HG02678 (cell line): ENCODE measurements at regions not wholly inside any gene's neighbourhood (a gene's known extent, or its start where the extent isn't known, plus 50 kb on each side); places are given as distances from the start of the nearest gene placed in this dataset.
"Not testable (repeated sequence)": the region's sequence is repeated elsewhere in the genome, so short reads cannot be mapped to it uniquely, and the experiment has no call there.

Experiments used
- ATAC-seq: cut with Tn5 transposase; IDR thresholded peaks from one replicate; pipeline ENCODE4 v1.9.1; 2021; ENCODE audit warnings: mild to moderate bottlenecking, moderate library complexity; ENCODE audit not compliant: unreplicated experiment

DNA sequence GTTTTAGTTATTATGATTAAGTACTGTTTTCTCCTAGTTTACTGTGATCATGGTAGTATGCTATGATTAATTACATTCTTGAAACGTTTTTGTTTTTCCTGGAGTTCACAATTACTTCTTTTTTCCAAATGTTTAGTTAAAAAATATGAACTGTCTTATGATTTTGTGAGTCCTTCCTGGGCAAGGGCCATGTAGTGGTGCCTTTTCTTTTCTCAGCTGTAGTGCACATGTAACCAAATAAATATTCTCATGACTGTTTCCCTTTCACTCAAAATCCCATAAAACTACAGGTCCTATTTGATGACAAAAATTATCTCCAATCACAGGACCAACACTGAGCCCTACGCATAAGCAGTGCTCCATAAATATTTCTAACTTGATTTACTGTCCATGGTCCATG is 118.9 kb upstream of the EGR2 start:
- ATAC-seq: no peak

DNA sequence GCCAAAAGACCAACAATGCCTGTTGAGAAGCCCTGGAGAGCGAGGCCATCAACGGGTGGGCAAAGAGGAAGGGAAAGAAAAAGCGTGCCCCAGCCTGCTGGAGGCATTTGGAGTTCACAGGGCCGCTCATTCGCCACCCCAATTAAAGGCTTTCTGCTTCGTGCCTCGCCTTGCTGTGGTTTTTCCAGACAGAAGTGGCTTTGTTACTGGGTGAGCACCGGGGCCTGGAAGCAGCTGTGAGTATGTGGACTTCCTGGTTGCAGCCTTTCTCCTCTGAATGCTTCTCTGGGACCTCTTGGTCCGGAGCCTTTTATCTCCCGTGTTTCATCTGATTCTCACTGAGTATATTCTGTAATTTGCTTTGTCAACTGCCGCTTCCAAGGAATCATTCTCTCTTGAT is 118.1 kb upstream of the EGR2 start:
- no peak for ATAC-seq

GRCh38 chr10:62928763-62929162 is 112.6 kb upstream of the EGR2 start:
- not testable (repeated sequence) for ATAC-seq

DNA sequence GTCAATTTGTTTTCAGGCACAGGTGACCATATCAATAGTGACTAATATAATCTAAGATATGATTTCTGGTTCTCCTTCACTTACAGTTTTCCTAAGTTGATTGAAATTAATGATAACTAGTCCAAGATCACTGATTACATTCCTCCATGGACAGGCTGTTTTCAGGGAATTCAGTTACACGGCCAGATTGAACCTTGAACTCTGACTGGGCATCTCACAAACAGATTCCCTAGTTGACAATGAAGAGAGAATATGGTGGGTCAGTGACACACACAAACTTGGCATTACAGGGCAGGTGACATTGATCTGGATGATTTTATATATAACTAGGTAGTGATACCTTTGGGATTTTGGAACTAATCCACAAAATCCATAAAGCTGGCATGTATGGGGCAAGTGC is 110.2 kb upstream of the EGR2 start:
- no peak for ATAC-seq

DNA sequence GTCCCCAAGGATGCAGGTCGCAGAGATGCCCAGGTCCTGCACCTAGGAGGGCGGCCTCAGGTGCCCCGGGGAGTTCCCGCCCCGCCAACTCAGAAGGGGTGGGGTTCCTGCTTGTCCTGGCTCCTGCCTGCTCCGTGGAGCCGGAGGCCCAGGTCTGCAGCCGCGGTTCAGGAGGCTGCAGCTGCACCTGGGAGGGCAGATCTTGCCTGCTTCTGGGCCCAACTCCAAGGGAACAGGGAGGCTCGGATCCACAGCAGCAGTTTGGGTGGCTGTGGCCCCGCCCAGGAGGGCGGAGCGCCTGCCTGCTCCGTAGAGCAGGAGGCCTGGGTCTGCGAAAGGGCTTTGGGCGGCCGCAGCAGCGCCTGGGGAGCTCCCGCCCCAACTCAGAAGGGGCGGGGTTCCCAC is 108.2 kb upstream of the EGR2 start:
- no peak for ATAC-seq

DNA sequence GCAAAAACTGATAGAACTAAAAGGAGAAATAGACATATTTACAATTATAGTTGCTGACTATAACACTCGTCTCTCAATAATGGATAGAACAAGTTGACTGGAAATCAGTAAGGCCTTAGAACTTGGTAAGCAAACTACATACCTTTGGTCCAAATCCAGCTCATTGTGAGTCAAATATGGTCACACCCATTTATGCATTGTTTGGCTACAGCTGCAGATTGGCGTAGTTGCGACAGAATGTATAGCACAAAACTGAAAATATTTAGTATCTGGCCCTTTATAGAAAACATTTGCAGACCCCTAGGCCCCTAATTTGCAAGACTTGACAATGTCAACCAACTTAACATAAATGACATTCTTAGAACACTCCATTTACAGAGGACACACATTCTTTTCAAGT is 103.6 kb upstream of the EGR2 start:
- no peak for ATAC-seq

DNA sequence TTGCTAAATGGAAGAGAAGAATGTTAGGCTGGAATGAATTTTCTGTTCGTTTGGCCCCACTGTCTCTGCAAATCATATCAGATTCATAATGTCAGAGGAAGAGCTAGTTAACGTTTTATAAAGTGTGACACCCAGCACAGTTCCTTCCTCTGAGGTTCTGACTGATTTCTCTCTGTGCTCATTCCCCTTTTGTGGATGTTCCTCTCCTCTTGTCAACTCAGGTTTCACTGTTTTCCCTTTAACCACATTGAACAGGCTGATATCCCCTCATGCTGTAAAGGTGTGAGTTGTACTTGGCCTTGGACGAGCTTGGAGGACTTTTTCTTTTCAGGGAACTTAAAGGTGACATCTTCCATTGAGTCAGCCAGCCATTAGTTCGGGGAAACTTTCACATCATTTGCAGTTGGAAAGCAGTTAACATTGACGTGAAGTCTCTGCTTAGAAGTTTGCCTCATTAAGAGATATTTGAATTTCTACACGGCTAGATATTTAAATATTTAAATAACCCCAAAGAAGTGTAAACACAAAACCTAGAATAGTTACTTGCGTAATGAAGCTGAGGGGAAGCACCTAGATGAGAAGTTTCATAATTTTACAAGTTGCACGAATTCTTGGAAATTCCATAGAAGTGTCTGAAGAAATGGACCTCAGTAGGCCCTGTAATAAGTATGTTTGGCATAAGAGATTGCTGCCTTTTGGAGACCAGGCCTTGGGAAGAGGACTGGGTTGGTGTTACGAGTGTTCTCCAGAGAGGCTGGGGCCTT is 101.5 kb upstream of the EGR2 start:
- peak; percentile 70 for ATAC-seq

DNA sequence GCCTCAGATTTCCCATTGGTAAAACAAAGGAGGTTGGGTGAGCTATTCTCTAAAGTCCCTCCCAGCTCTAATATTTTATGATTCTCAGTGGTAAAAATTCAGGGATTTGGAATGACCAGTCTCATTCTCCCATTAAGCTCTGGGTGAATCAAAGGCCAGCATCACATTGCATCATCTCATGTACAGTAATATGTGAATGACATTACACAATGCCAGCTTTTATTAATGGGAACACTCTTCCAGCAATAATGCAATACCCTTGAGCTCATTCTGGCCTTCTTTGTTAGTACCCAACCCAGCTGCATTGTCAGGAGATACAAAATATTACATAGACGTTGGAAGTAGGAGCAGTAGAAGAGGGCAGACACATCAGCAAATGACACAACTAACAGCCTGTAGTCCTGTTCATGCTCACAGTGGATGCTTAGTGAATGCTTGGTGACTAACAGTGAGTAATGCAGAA is 100.0 kb upstream of the EGR2 start:
- ATAC-seq: no peak

DNA sequence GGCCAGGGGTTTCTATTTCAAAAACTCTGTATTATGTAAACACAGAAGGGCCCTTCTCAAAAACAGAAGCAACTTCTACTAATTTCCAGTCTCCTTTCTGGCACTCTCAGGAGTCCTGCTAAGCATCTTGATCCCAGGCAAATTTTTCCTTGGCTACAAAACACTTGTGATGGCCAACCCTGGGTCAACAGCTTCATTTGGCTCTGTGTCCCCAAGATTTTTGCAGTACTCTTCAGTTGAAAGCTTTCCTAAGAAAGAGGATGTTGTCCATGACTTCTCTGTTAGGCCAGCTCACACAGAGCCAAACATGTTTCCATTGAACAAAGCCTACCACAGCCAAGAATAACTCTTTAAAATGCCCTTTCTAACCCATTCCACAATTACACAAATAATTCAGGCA is 99.0 kb upstream of the EGR2 start:
- no peak for ATAC-seq

DNA sequence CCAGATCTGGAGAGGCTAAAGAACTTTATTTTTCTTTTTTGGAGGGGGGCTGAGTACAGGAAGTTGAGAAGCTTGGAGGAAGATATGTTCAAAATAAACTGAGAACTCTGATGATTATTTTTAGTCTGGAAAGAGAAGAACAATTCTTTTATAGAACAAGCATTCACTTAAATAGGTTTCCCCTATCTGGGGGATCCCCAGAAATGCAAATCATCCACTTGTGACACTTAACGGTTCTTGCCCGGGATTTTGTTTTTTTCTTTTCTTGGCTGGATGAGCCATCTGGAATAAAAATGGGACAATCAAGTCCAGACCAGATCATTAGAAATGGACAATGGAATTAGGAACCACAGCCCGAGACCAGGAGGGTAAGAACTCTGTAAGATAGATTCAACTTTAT is 95.9 kb upstream of the EGR2 start:
- no peak for ATAC-seq

- ATAC-seq: no peak
Observed at GRCh38 chr10:62911210-62911963, 95.2 kb upstream of the EGR2 start.

DNA sequence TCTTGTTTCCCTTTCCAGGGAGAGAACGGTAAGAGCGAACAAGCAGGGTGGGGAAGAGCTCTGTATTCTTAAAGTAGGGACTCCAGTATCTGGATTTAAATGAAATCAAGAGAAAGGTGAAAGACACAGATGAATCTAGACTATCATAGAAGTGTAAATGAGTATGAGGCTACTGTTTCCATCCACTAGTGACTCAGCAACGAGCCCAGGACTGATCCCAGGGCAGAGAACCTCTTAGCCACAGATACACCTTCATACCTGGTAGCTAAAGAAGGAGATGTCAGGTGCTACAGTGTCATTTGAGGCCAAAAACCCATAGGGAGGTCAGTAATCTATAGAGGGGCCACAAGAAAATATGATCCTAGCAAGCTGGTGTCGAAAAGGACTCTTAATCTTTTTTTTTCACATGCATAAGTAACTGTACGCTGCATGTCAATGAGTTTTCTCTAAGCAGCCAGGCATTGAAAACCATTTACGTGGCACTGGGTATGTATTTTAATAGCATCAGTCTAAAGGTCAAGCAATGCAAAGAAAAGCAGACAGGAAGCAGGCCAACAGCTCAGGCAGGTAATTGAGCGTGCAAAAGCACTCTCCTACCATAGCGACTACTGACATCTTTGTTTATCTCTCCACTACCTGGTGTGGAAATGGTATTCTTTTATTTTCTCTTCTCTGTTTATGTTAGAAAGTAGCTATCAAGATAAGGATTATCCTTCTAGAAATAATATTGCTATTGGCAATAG is 91.5 kb upstream of the EGR2 start:
- ATAC-seq: peak; percentile 65

- no peak for ATAC-seq
Observed at GRCh38 chr10:62904281-62904875, 88.2 kb upstream of the EGR2 start.

- no peak for ATAC-seq
Observed at GRCh38 chr10:62903828-62904227, 87.7 kb upstream of the EGR2 start.

DNA sequence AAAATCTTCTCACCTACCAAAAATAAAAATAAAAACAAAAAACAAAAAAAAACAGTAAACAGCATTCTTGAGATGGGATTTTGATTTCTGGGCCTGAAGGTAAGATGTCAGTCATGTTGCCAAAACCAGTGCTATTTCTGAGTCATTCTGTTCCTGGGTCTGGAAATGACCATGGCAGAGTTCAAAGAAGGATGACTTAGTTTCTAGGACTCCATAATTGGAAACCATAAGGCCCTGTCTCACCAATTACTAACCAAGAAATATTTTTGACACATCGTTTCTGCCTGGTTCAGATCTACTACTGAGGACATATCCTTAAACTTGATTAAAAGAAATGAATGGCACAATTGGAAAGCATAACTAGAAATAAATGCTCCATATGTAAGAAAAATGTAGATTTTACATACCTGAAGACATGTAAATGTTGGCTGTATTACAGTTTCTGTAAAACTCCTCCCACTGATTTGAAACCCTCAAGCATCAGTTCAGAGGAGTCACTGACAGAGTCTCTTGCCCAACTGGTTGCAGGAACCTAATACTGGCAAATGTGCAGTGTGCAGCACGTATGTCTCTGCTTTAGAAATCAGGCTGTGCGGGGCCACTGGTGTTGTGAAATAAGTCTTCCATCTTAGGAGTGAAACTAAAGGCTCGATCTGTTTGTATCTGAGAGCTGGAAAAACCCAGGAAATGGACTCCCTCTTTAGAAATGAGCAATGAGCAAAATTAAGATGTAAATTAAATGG is 84.8 kb upstream of the EGR2 start:
- no peak for ATAC-seq

GRCh38 chr10:62899311-62899710 is 83.1 kb upstream of the EGR2 start:
- no peak for ATAC-seq

GRCh38 chr10:62895063-62895462 is 78.9 kb upstream of the EGR2 start:
- no peak for ATAC-seq

DNA sequence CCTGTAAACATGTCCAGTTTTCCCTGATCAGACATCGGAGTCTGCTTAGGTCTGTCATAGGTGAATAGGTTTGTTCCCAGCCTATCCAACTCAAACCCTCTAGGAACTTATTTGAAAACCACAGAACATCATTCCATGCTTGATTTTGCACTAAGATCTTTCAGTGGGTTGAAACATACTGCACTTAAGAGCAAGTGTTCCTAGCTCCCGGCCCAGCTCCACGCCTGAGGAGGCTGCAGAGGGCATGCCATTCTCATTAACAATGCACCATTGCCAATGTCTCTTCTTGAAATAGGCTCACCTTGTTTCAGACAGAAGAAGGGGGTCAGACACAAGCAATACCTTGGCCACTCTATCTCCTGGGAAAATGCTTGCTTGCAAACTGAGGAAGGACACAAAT is 78.0 kb upstream of the EGR2 start:
- ATAC-seq: no peak

DNA sequence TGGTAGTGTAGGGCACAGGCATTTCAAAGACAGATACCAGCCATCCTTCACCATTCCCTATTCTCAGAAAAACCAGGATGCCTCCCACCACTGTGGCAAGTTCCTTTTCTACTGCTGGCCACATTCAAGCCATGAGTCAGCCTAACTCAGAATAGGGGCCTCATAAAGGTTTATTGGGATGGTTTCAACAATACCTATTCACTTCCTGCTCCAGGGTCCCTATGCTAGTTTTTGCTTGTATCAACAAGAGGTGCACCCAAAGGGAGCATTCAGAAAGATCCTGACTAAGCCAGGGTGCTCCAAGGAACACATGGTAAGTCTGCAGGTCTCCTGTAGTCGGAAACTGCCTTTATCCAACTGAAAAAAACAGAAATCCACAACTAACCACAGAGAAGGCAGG is 76.9 kb upstream of the EGR2 start:
- ATAC-seq: no peak

DNA sequence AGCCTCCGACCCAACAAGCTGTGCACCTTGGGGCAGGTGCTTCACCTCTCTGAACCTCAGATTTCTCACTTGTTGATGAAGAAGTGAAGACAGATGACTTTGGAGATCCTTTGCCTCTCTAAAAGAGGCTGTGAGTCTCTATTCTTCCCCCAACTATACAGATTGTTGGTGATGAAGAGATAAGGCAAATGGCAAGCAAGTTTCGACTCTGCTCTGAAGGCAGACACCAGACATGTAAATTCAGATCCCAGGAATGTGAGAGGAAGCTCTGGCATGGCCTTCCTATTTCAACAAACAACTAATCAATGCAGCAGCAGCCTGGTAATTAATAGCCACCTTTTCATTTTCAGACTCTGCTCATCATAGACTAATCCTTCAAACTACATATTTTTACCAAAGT is 74.2 kb upstream of the EGR2 start:
- no peak for ATAC-seq

GRCh38 chr10:62887642-62888041 is 71.5 kb upstream of the EGR2 start:
- ATAC-seq: no peak
